ENCODE measurements at regions not wholly inside any gene's neighbourhood (a gene's known extent, or its start where the extent isn't known, plus 50 kb on each side); places are given as distances from the start of the nearest gene placed in this dataset.

- no peaks in the 10 kb centered on the region for H3K9me2 ChIP-seq (ENCODE audit: insufficient read depth, low read length)
- H3K27me3 ChIP-seq (ENCODE audit: insufficient read depth, low read depth, low read length), result peaks cover 38% of the 10 kb centered on the region
- no peak overlapping the region for H3K9ac ChIP-seq (ENCODE audit: low read length)
- no peaks in the 10 kb centered on the region for H3K79me2 ChIP-seq (replicated peaks; ENCODE audit: insufficient read depth, low read length)
- H3F3A ChIP-seq (ENCODE audit: insufficient read depth, low read length, poor library complexity, severe bottlenecking), result no peaks in the 10 kb centered on the region
- no peak overlapping the region for H3K4me2 ChIP-seq (ENCODE audit: low read length)
- no peak for TF ChIP-seq EZH2 (IDR thresholded peaks at IDR 0.05; ENCODE audit: borderline replicate concordance, insufficient read depth, low read length, poor library complexity, severe bottlenecking)
- TF ChIP-seq CTCF (IDR thresholded peaks at IDR 0.05; ENCODE audit: poor library complexity, severe bottlenecking), result no peak
- no peak for TF ChIP-seq EP300 (conservative IDR thresholded peaks at IDR 0.05; ENCODE audit: poor library complexity, severe bottlenecking)
- no peak for TF ChIP-seq TAF1 (IDR thresholded peaks at IDR 0.05; ENCODE audit: low read depth)
- no peak for TF ChIP-seq REST (IDR thresholded peaks at IDR 0.05; ENCODE audit: borderline replicate concordance)
- TF ChIP-seq MXI1 (conservative IDR thresholded peaks at IDR 0.05; ENCODE audit: poor library complexity, severe bottlenecking), result no peak
- TF ChIP-seq POLR2AphosphoS5 (IDR thresholded peaks at IDR 0.05), result no peak
- no peak for TF ChIP-seq RAD21 (conservative IDR thresholded peaks at IDR 0.05)
- no peak for TF ChIP-seq SMC3 (conservative IDR thresholded peaks at IDR 0.05; ENCODE audit: poor library complexity)
- H3K36me3 ChIP-seq (ENCODE audit: insufficient read depth, low read length), result no peaks in the 10 kb centered on the region
- no peaks in the 10 kb centered on the region for H3K9me3 ChIP-seq (ENCODE audit: low read length)
- no peaks in the 10 kb centered on the region for H4K20me1 ChIP-seq (ENCODE audit: insufficient read depth)
- no peak overlapping the region for H2AFZ ChIP-seq (ENCODE audit: low read depth, low read length)
- no peak overlapping the region for H3K27ac ChIP-seq (ENCODE audit: low read length)
- no peak overlapping the region for H3K4me3 ChIP-seq (ENCODE audit: low read length)
Observed at GRCh38 chr7:156384706-156385105, 255.9 kb upstream of the RNF32 start.

- Histone ChIP-seq H4K20me1 (ENCODE audit: insufficient read depth) (no peaks in the 10 kb centered on the region), H3K9ac (ENCODE audit: low read length) (no peak overlapping the region), H3F3A (ENCODE audit: insufficient read depth, low read length, poor library complexity, severe bottlenecking) (no peaks in the 10 kb centered on the region), H2AFZ (ENCODE audit: low read depth, low read length) (no peak overlapping the region), H3K27me3 (ENCODE audit: insufficient read depth, low read depth, low read length) (peaks cover 33% of the 10 kb centered on the region), H3K79me2 (replicated peaks; ENCODE audit: insufficient read depth, low read length) (no peaks in the 10 kb centered on the region), H3K27ac (ENCODE audit: low read length) (no peak overlapping the region), H3K4me3 (ENCODE audit: low read length) (no peak overlapping the region), H3K9me3 (ENCODE audit: low read length) (no peaks in the 10 kb centered on the region), H3K36me3 (ENCODE audit: insufficient read depth, low read length) (no peaks in the 10 kb centered on the region), H3K4me2 (ENCODE audit: low read length) (no peak overlapping the region), H3K9me2 (ENCODE audit: insufficient read depth, low read length) (no peaks in the 10 kb centered on the region)
- TF ChIP-seq RAD21 (conservative IDR thresholded peaks at IDR 0.05), result no peak
- no peak for TF ChIP-seq REST (IDR thresholded peaks at IDR 0.05; ENCODE audit: borderline replicate concordance)
- no peak for TF ChIP-seq POLR2AphosphoS5 (IDR thresholded peaks at IDR 0.05)
- TF ChIP-seq CTCF (IDR thresholded peaks at IDR 0.05; ENCODE audit: poor library complexity, severe bottlenecking), result no peak
- no peak for TF ChIP-seq EZH2 (IDR thresholded peaks at IDR 0.05; ENCODE audit: borderline replicate concordance, insufficient read depth, low read length, poor library complexity, severe bottlenecking)
Observed at GRCh38 chr7:156383526-156383925, 257.0 kb upstream of the RNF32 start.

Measured in neural cell (in vitro differentiated cells).